ENCODE measurements at regions not wholly inside any gene's neighbourhood (a gene's known extent, or its start where the extent isn't known, plus 50 kb on each side); places are given as distances from the start of the nearest gene placed in this dataset.
"Not testable (repeated sequence)": the region's sequence is repeated elsewhere in the genome, so short reads cannot be mapped to it uniquely, and the experiment has no call there.

GRCh38 chr2:219733106-219733505 is 105.7 kb downstream of the SLC4A3 start:
- DNase-seq, result no peak
- CTCF ChIA-PET, result interaction anchor here (0.6 to 0.7 kb wide), 2 partner anchors 29 to 314 kb away, joined by 3 to 4 read pairs; no protein-coding TSS in a partner anchor
- Mint-ChIP-seq H3K27me3 (ENCODE audit: low read depth) (peaks cover 13% of the 10 kb centered on the region), H3K4me3 (no peak overlapping the region), H3K36me3 (ENCODE audit: low read depth) (no peaks in the 10 kb centered on the region), H3K9me3 (no peaks in the 10 kb centered on the region), H3K4me1 (ENCODE audit: low read depth) (no peaks in the 10 kb centered on the region), H3K27ac (no peak overlapping the region)
- intact Hi-C loops (cut with micrococcal nuclease), result no loop called here

GRCh38 chr2:219733746-219734145 is 106.3 kb downstream of the SLC4A3 start:
- Mint-ChIP-seq H3K9me3 (no peaks in the 10 kb centered on the region), H3K4me1 (ENCODE audit: low read depth) (no peaks in the 10 kb centered on the region), H3K27me3 (ENCODE audit: low read depth) (peaks cover 11% of the 10 kb centered on the region), H3K36me3 (ENCODE audit: low read depth) (no peaks in the 10 kb centered on the region), H3K27ac (no peak overlapping the region), H3K4me3 (no peak overlapping the region)
- intact Hi-C loops (cut with micrococcal nuclease), result no loop called here
- DNase-seq, result no peak
- CTCF ChIA-PET, result no interaction called here

DNA sequence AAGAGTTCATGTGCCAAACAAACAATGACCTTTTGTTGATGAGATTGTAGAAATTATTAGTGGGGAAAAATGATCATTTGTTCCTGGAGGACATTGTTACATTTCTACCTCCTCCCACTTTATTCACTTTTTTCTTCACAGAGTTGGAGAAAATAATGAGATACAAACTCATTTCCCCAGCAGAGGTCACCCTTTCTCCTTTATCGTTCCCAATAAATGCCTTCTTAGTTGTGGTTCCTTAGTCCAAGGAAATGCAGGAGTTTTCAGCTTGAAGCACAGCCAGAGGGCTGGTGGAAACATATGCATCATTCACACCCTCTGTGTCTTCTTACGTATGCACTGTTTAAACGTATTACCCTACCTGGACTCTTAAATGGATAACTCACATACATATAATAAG is 108.8 kb downstream of the SLC4A3 start:
- H3K27ac Mint-ChIP-seq, result no peak overlapping the region
- DNase-seq, result peak; percentile 11
- intact Hi-C loops (cut with micrococcal nuclease), result loop anchor here (1.0 to 2.0 kb wide), 3 partner anchors 263 to 1836 kb away; partner anchors contain the start of gene EPHA4
- no peaks in the 10 kb centered on the region for H3K4me1 Mint-ChIP-seq (ENCODE audit: low read depth)
- CTCF ChIA-PET, result interaction anchor here (1.3 kb wide), 1 partner anchor 507 kb away, joined by 3 read pairs; no protein-coding TSS in a partner anchor
- H3K27me3 Mint-ChIP-seq (ENCODE audit: low read depth), result peaks cover 11% of the 10 kb centered on the region
- H3K4me3 Mint-ChIP-seq, result no peak overlapping the region
- no peaks in the 10 kb centered on the region for H3K9me3 Mint-ChIP-seq
- H3K36me3 Mint-ChIP-seq (ENCODE audit: low read depth), result no peaks in the 10 kb centered on the region

DNA sequence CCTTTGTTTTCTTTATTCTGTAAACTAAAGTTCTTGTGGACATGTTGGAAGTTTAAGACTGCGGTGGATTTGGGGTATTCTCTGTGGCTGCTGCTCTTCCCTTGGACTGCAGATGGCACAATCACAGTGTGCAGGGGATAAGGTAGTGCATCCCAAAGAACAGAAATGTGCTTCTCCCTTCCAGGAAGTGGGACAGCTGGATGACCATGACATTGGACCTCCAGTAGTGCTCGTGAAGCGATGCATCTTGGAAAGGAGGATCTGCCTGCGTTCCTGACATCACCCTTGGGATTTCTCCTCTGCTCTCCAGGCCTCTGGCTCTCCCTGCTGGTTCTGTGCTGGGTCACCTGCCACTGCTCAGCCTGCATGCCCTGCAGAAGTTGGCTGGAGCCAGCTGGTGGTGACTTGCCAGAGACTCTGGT is 109.9 kb downstream of the SLC4A3 start:
- no peaks in the 10 kb centered on the region for H3K9me3 Mint-ChIP-seq
- H3K27ac Mint-ChIP-seq, result no peak overlapping the region
- no peaks in the 10 kb centered on the region for H3K4me1 Mint-ChIP-seq (ENCODE audit: low read depth)

DNA sequence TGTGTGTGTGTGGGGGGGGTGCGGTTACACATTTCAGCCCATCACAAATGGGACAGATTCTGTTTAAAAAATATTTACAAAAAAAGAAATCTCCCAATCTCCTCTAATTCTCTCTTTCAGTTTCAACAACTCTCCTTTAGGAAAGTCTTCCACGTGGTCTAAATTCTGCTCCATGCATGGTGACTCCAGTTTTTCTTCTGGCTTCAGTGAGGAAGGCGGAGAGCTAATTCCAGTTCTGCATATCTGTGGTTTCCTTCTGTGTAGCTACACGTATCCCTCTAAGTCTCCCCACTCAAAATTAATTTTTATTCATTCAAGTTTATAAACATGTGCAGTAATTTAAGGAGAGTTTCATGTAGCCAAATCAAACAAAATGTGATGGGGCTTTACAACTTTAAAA is 111.6 kb downstream of the SLC4A3 start:
- Mint-ChIP-seq H3K27me3 (ENCODE audit: low read depth) (peaks cover 11% of the 10 kb centered on the region), H3K4me3 (no peak overlapping the region), H3K4me1 (ENCODE audit: low read depth) (no peaks in the 10 kb centered on the region), H3K36me3 (ENCODE audit: low read depth) (no peaks in the 10 kb centered on the region), H3K9me3 (no peaks in the 10 kb centered on the region), H3K27ac (no peak overlapping the region)
- intact Hi-C loops (cut with micrococcal nuclease), result no loop called here
- no peak for DNase-seq
- CTCF ChIA-PET, result no interaction called here

More for the DNA sequence above, 109.9 kb downstream of the SLC4A3 start:
- Mint-ChIP-seq H3K4me3 (no peak overlapping the region), H3K27me3 (ENCODE audit: low read depth) (peaks cover 11% of the 10 kb centered on the region), H3K36me3 (ENCODE audit: low read depth) (no peaks in the 10 kb centered on the region)
- DNase-seq, result no peak
- intact Hi-C loops (cut with micrococcal nuclease), result loop anchor here (2.0 kb wide), 1 partner anchor 262 kb away; no protein-coding TSS in a partner anchor
- CTCF ChIA-PET, result no interaction called here

DNA sequence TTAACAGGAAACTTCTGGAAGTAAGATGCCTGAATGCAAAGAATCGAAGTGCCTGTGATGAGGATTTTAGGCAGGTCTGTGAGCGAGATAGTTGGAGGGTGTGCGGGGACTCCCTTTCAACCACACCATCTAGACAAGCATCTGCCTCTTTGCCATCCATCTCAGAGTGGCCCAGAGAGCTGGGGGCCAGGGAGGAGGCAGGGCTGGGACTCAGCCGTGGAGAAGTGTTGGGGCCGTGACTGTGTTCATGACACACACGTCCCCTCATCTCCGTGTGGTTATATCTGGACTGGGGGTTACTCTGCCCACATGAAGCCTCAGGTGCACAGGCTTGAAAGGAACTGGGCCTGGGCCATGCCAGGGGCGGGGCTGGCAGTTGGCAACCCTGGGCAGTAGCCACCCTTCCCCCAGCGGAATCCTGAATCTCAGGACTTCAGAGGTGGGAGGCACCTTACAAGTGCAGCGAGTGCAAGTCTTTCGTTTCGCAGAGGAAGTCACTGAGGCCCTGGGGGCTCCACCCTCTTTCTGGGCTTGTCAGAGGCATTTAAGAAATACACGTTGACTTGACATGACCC is 112.5 kb downstream of the SLC4A3 start:
- Mint-ChIP-seq H3K4me1 (ENCODE audit: low read depth) (no peaks in the 10 kb centered on the region), H3K4me3 (no peak overlapping the region), H3K9me3 (no peaks in the 10 kb centered on the region), H3K27ac (no peak overlapping the region), H3K36me3 (ENCODE audit: low read depth) (no peaks in the 10 kb centered on the region), H3K27me3 (ENCODE audit: low read depth) (peaks cover 11% of the 10 kb centered on the region)
- intact Hi-C loops (cut with micrococcal nuclease), result no loop called here
- CTCF ChIA-PET, result no interaction called here
- no peak for DNase-seq

DNA sequence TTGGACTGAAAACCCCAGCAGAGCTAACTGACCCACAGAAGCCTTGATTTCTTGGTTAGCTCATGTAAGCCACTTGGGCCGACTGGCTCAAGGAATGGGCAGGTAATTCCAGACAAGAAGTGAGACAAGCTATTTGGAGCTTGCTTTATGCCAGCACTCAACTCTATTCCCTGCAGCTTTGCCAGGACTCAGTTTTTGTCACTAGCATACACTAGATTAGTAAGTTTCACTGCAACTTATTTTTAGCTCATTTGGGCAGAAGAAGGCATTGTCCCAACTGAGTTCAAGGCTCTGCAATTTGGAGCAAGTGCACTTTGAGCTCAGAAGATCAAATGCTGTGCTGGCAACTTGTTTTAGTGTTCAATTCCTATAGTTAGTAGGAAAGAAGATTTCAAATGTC is 116.1 kb downstream of the SLC4A3 start:
- intact Hi-C loops (cut with micrococcal nuclease), result no loop called here
- Mint-ChIP-seq H3K27ac (no peak overlapping the region), H3K4me3 (no peak overlapping the region), H3K4me1 (ENCODE audit: low read depth) (no peaks in the 10 kb centered on the region), H3K36me3 (ENCODE audit: low read depth) (no peaks in the 10 kb centered on the region), H3K9me3 (no peaks in the 10 kb centered on the region), H3K27me3 (ENCODE audit: low read depth) (peaks cover 4% of the 10 kb centered on the region)
- no peak for DNase-seq
- CTCF ChIA-PET, result interaction anchor here (0.8 kb wide), 1 partner anchor 15 kb away, joined by 3 read pairs; no protein-coding TSS in a partner anchor

DNA sequence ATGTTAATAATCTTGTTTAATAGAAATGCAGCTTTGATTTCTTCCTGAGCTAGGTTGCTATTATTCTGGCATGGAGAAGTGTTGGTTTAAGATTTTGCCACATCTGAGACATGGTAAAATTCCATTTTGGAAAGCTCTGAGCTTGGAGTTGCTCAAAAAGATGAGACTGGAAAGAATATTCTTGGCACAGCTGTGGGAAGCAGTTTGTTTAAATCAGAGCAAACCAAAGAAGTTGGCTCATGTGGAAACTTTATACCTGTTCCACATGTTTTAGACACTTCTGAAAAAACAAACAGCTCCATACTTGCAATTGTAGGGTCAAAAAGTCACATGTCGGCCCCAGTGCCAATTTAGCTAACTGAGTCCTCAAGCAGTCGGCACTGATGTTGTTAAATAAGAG is 116.6 kb downstream of the SLC4A3 start:
- peaks cover 5% of the 10 kb centered on the region for H3K27me3 Mint-ChIP-seq (ENCODE audit: low read depth)
- no peaks in the 10 kb centered on the region for H3K4me1 Mint-ChIP-seq (ENCODE audit: low read depth)
- no peak for DNase-seq
- intact Hi-C loops (cut with micrococcal nuclease), result no loop called here
- CTCF ChIA-PET, result interaction anchor here (0.8 kb wide), 1 partner anchor 15 kb away, joined by 3 read pairs; no protein-coding TSS in a partner anchor
- H3K9me3 Mint-ChIP-seq, result no peaks in the 10 kb centered on the region
- H3K36me3 Mint-ChIP-seq (ENCODE audit: low read depth), result no peaks in the 10 kb centered on the region
- H3K27ac Mint-ChIP-seq, result no peak overlapping the region
- H3K4me3 Mint-ChIP-seq, result no peak overlapping the region

DNA sequence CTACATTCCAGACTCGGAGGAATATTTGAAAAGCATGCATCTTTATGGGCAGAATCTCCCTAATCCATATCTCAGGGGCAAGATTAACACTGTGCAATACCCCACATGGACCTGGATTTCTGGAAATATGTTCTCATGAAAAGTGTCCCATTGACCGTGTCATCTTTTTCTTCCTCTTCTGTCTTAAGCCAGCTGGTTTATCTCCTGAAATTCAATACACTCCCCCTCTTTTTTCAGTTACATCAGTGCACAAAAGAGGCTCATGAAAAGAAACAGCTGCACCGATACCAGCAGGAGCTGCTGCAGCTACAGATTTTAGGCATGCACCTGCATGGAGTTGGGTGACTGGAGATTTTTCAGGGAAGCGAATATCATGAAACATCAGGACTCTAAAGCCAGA is 117.2 kb downstream of the SLC4A3 start:
- H3K27ac Mint-ChIP-seq, result no peak overlapping the region
- DNase-seq, result no peak
- H3K9me3 Mint-ChIP-seq, result no peaks in the 10 kb centered on the region
- H3K27me3 Mint-ChIP-seq (ENCODE audit: low read depth), result peaks cover 5% of the 10 kb centered on the region
- CTCF ChIA-PET, result no interaction called here
- no peaks in the 10 kb centered on the region for H3K4me1 Mint-ChIP-seq (ENCODE audit: low read depth)
- no peaks in the 10 kb centered on the region for H3K36me3 Mint-ChIP-seq (ENCODE audit: low read depth)
- intact Hi-C loops (cut with micrococcal nuclease), result no loop called here
- no peak overlapping the region for H3K4me3 Mint-ChIP-seq

DNA sequence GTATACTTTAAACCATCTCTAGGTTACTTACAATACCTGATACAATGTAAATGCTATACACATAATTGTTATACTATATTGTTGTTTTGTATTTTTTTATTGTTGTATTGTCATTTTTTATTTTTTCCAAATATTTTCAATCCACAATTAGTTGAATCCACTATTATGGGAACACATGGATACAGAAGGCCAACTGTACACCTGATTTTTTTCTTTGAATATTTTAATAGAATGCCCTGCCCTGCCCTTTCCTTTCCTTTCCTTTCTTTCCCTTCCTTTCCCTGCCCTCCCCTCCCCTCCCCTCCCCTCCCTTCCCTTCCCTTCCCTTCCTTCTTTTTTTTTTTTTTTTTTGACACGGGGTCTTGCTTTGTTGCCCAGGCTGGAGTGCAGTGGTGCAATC is 120.2 kb downstream of the SLC4A3 start:
- peaks cover 5% of the 10 kb centered on the region for H3K27me3 Mint-ChIP-seq (ENCODE audit: low read depth)
- intact Hi-C loops (cut with micrococcal nuclease), result no loop called here
- H3K4me1 Mint-ChIP-seq (ENCODE audit: low read depth), result no peaks in the 10 kb centered on the region
- H3K9me3 Mint-ChIP-seq, result no peaks in the 10 kb centered on the region
- no peak overlapping the region for H3K4me3 Mint-ChIP-seq
- CTCF ChIA-PET, result no interaction called here
- no peak for DNase-seq
- H3K36me3 Mint-ChIP-seq (ENCODE audit: low read depth), result no peaks in the 10 kb centered on the region
- no peak overlapping the region for H3K27ac Mint-ChIP-seq

GRCh38 chr2:219748671-219749570 is 121.5 kb downstream of the SLC4A3 start:
- H3K27ac Mint-ChIP-seq, result no peak overlapping the region
- H3K9me3 Mint-ChIP-seq, result no peaks in the 10 kb centered on the region
- CTCF ChIA-PET, result interaction anchor here (0.9 kb wide), 1 partner anchor 10 kb away, joined by 3 read pairs; no protein-coding TSS in a partner anchor
- no peak overlapping the region for H3K4me3 Mint-ChIP-seq
- DNase-seq, result no peak
- intact Hi-C loops (cut with micrococcal nuclease), result no loop called here
- H3K27me3 Mint-ChIP-seq (ENCODE audit: low read depth), result peaks cover 7% of the 10 kb centered on the region
- H3K4me1 Mint-ChIP-seq (ENCODE audit: low read depth), result no peaks in the 10 kb centered on the region
- H3K36me3 Mint-ChIP-seq (ENCODE audit: low read depth), result no peaks in the 10 kb centered on the region

GRCh38 chr2:219751121-219751520 is 123.7 kb downstream of the SLC4A3 start:
- CTCF ChIA-PET; H3K27me3 Mint-ChIP-seq (ENCODE audit: low read depth); H3K4me1 Mint-ChIP-seq (ENCODE audit: low read depth): not testable (repeated sequence)

GRCh38 chr2:219752726-219753125 is 125.3 kb downstream of the SLC4A3 start:
- CTCF ChIA-PET, result no interaction called here
- no peak overlapping the region for H3K4me3 Mint-ChIP-seq
- H3K4me1 Mint-ChIP-seq (ENCODE audit: low read depth), result no peaks in the 10 kb centered on the region

More at GRCh38 chr2:219751121-219751520, 123.7 kb downstream of the SLC4A3 start:
- H3K4me3 Mint-ChIP-seq; intact Hi-C loops (cut with micrococcal nuclease); H3K27ac Mint-ChIP-seq; H3K36me3 Mint-ChIP-seq (ENCODE audit: low read depth); H3K9me3 Mint-ChIP-seq; DNase-seq: not testable (repeated sequence)

More at GRCh38 chr2:219752726-219753125, 125.3 kb downstream of the SLC4A3 start:
- no peaks in the 10 kb centered on the region for H3K36me3 Mint-ChIP-seq (ENCODE audit: low read depth)
- no peak overlapping the region for H3K27ac Mint-ChIP-seq
- peaks cover 4% of the 10 kb centered on the region for H3K9me3 Mint-ChIP-seq
- no peak for DNase-seq
- peaks cover 11% of the 10 kb centered on the region for H3K27me3 Mint-ChIP-seq (ENCODE audit: low read depth)
- intact Hi-C loops (cut with micrococcal nuclease), result no loop called here

Measured in activated naive CD4-positive, alpha-beta T cell treated with anti-CD3 and anti-CD28 coated beads for 36 hours (primary cell).